DND-41 (cell line): ENCODE measurements at regions not wholly inside any gene's neighbourhood (a gene's known extent, or its start where the extent isn't known, plus 50 kb on each side); places are given as distances from the start of the nearest gene placed in this dataset.

Experiments used
- CTCF ChIP-seq: IDR thresholded peaks from 2 replicates; pipeline ENCODE4 v1.5.1; 2012; ENCODE audit warnings: borderline replicate concordance, low read length, moderate library complexity, mild to moderate bottlenecking; ENCODE audit not compliant: poor library complexity, severe bottlenecking; ENCODE audit errors: extremely low read depth
- EZH2 ChIP-seq: IDR thresholded peaks from 3 replicates; pipeline ENCODE4 v1.6.1; 2012; ENCODE audit warnings: borderline replicate concordance, low read depth, mild to moderate bottlenecking, moderate library complexity, low read length, inconsistent platforms; ENCODE audit not compliant: severe bottlenecking

GRCh38 chr14:34075826-34076225, 125.0 kb upstream of the EGLN3 start:
- no peak for TF ChIP-seq EZH2
- TF ChIP-seq CTCF = no peak
